ENCODE measurements at regions not wholly inside any gene's neighbourhood (a gene's known extent, or its start where the extent isn't known, plus 50 kb on each side); places are given as distances from the start of the nearest gene placed in this dataset.

DNA sequence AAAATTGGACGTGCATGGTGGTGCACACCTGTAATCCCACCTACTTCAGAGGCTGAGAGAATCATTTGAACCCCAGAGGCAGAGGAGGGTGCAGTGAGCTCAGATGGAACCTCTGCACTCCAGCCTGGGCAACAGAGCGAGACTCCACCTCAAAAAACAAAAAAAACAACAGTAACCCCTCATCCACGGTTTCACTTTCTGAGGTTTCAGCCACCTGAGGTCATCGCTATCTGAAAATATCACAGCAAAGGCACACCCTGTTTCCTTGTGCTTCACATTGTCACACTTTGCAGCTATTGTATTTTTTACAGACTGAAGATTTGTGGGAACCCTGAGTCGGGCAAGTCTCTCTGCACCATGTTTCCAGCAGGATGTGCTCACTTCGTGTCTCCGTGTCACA, 54.1 kb upstream of the FOXQ1 start:
- no peak overlapping the region for H3K4me3 ChIP-seq (ENCODE audit: low read length)
- TF ChIP-seq, protein P1, sequence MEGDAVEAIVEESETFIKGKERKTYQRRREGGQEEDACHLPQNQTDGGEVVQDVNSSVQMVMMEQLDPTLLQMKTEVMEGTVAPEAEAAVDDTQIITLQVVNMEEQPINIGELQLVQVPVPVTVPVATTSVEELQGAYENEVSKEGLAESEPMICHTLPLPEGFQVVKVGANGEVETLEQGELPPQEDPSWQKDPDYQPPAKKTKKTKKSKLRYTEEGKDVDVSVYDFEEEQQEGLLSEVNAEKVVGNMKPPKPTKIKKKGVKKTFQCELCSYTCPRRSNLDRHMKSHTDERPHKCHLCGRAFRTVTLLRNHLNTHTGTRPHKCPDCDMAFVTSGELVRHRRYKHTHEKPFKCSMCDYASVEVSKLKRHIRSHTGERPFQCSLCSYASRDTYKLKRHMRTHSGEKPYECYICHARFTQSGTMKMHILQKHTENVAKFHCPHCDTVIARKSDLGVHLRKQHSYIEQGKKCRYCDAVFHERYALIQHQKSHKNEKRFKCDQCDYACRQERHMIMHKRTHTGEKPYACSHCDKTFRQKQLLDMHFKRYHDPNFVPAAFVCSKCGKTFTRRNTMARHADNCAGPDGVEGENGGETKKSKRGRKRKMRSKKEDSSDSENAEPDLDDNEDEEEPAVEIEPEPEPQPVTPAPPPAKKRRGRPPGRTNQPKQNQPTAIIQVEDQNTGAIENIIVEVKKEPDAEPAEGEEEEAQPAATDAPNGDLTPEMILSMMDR (IDR thresholded peaks at IDR 0.05; ENCODE audit: insufficient read depth, low read depth, low read length, missing control alignments): no peak
- DNase-seq (ENCODE audit: low read depth): no peak

DNA sequence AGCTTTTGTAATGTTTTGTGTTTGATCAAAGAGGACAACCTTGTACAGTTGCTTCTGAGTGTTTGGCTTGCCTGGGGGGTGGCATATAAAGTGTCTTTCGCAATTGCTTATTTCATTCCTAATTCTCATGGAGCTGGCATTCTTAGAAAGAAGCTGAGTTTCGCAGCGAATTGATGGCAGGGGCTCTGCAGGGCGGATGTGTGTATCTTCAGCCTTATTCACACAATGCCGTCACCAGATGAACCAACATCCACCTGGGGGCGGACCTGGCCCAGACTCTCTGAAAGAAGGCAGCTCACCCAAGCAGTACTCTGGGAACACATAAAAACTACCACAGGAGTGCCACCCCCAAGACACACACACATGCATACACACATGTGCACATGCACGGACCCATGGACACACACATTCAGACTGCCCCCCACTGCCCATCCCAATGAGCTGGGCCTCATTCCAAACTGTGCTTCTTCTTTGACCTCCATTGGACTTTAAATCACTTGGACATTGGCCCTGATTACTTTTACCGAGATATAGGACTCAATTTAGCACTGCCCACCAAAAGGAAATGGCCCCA, 55.4 kb upstream of the FOXQ1 start:
- H3K4me3 ChIP-seq (ENCODE audit: low read length): no peak overlapping the region
- DNase-seq (ENCODE audit: low read depth): no peak
- TF ChIP-seq, protein P1 (IDR thresholded peaks at IDR 0.05; ENCODE audit: insufficient read depth, low read depth, low read length, missing control alignments): no peak

DNA sequence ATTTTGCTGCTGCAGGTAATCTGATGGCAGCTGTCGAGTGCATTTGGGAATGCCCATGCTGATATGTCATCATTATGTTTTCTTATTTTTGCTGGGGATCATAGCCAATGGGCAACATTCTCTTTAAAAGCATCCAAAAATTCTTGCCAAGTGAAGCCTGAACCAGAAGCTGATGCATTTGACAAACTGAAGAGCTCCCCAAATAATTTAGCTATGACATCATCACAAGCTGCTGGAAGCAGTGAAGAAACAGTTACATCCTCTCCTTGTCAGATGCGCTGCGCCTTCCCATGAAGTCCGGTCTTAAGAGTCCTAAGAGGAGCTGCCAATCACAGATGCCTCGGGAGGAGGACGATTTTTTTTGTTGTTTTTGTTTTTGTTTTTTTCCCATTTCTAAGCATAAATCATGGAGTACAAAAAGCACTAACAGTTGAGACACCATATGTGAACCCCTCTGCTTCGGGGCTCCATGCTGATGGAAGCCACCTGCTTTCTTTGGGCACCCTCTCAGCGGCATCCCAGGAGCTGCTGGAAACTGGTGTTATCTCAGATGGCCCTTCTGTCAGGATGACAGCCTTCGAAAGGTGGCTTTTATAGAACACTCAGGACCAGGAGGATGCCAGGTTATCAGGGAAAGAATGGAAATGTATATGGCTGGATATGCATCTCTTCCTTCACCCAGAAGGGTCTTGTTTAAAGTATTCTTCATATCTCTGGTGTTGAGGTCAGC, 56.1 kb upstream of the FOXQ1 start:
- TF ChIP-seq, protein P1 (IDR thresholded peaks at IDR 0.05; ENCODE audit: insufficient read depth, low read depth, low read length, missing control alignments): no peak
- DNase-seq (ENCODE audit: low read depth): no peak
- H3K4me3 ChIP-seq (ENCODE audit: low read length): no peak overlapping the region

DNA sequence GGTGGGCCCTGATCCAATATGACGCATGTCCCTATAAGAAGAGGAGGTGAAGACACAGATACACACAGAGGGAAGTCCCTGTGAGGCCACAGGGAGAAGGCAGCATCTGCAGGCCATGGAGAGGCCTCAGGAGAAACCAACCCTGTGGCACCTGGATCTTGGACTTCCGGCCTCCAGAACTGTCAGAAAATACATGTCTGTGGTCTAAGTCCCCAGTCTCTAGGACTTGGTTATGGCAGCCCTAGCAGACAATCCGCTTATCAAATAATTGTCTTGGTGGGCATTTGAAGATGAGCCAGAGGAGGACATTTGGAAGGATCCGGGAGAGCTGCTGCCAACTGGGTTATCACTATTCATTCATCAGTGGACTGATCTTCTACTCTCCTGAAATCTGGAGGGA, 57.6 kb upstream of the FOXQ1 start:
- H3K4me3 ChIP-seq (ENCODE audit: low read length): no peak overlapping the region
- DNase-seq (ENCODE audit: low read depth): no peak
- TF ChIP-seq, protein P1 (IDR thresholded peaks at IDR 0.05; ENCODE audit: insufficient read depth, low read depth, low read length, missing control alignments): no peak

DNA sequence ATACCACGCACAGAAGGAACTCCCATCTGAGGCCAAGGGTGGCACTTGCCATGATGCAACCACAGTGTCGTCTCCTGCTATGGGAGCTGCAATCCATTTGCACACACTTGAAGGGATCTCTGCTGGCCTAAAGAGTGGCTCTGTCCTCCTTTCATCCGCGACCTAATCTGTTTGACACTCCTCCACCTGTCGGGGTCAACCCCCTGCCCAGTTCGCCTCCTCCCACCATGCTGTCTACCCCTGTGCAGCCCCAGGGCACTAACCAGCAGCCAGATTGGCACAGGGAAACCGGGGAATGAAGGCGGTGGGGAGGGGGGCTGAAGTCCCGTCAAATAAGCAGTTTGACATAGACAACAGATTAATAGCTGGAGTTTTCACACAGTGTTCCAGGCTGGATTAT, 58.1 kb upstream of the FOXQ1 start:
- TF ChIP-seq, protein P1 (IDR thresholded peaks at IDR 0.05; ENCODE audit: insufficient read depth, low read depth, low read length, missing control alignments): no peak
- H3K4me3 ChIP-seq (ENCODE audit: low read length): no peak overlapping the region
- DNase-seq (ENCODE audit: low read depth): no peak

DNA sequence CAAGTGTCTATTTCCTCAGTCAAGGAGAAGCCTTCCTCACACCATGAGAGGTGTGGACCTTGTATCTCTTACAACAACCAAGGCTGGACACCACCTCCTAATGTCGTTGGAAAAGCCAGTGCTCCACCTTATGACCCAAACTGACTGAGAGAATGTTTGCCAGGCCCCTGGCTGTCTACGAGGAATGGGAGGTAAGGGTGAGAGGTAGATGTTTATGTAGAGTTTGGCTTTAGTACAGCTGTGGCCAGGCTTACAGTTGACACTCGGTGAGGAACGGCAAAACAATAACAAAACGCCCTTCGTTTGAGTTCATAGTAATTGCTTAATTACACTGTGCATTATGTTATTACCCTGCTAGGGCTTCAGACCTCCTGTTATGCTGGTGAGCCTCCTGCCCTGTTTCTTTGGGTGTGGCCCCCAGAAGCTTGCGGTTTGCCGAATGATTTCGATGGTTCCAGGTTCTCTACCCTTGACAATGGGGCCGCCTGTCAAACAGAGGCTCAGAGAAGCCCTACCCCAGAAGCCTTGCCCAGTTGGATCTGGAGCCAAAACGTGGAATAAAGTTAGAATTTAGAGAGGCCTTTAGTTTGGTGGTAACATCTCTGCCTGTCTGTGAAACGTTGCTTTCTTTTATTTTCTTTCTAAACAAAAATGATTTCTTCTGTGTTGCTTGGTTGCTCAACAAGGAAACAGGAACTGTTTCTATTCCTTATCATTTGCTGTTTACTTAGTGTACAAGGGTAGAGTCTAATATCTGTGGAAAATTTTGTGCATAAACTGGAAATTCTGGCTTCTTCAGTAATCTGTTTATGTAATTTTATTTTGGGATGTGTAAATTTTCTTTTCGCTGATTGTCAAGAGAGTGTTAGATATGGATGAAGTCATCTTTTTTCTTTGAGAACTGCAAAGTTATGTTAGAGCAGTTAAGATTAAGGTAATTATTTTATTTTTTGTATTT, 60.4 kb upstream of the FOXQ1 start:
- no peak overlapping the region for H3K4me3 ChIP-seq (ENCODE audit: low read length)
- no peak for DNase-seq (ENCODE audit: low read depth)
- TF ChIP-seq, protein P1 (IDR thresholded peaks at IDR 0.05; ENCODE audit: insufficient read depth, low read depth, low read length, missing control alignments): no peak
